Pancreas (tissue), 10 donors: ENCODE measurements at regions not wholly inside any gene's neighbourhood (a gene's known extent, or its start where the extent isn't known, plus 50 kb on each side); places are given as distances from the start of the nearest gene placed in this dataset.

Experiments used
- ATAC-seq, 4 donors: fragments of 200-7000 bp; cut with Tn5 transposase; one replicate each; pipeline versions ENCODE4 v1.8.0 to v1.9.1; 2020; ENCODE audit warnings: mild to moderate bottlenecking in 4 of 4, moderate library complexity in 4 of 4
- DNase-seq, 6 donors: peaks; one replicate each; pipeline ENCODE4 v3.0.0-alpha.2; 2020
- FAIRE-seq: peaks from 2 replicates; lab custom pipeline; 2012; peaks lifted over from hg19 to GRCh38; lab: Jason Lieb, UNC
- H3K27ac ChIP-seq, 4 donors: fragments of 200-600 bp; sonication (generic); 1 replicate in 3 of 4; 2 replicates in 1 of 4; pipeline versions ENCODE4 v1.5.0 to v1.8.0; 2020
- H3K27me3 ChIP-seq, 4 donors: fragments of 200-600 bp; one replicate each; pipeline ENCODE4 v1.8.0; 2021
- H3K36me3 ChIP-seq, 3 donors: fragments of 200-600 bp; sonication (generic) in 1 of 3; one replicate each; pipeline versions ENCODE4 v1.5.0 to v1.8.0; 2020 to 2021
- H3K4me1 ChIP-seq, 3 donors: fragments of 200-600 bp; one replicate each; pipeline ENCODE4 v1.8.0; 2021
- H3K4me3 ChIP-seq, 4 donors: fragments of 200-600 bp; sonication (generic) in 2 of 4; one replicate each; pipeline versions ENCODE4 v1.5.0 to v1.8.0; 2020 to 2021
- H3K9me3 ChIP-seq, 4 donors: fragments of 200-600 bp; one replicate each; pipeline ENCODE4 v1.8.0; 2021
- CTCF ChIP-seq, 4 donors: fragments of 200-600 bp; sonication (generic) in 3 of 4; IDR thresholded peaks; one replicate each; pipeline versions ENCODE4 v1.5.0 to v1.8.0; 2021; ENCODE audit warnings: antibody characterized with exemption in 4 of 4
- WGBS, 2 donors: extraction: QIAGEN DNeasy Blood & Tissue Kit; methylation state at CpG; one replicate each; pipeline ENCODE4 v1.1.7; 2013; 5-methylcytosine and 5-hydroxymethylcytosine counted together
- intact Hi-C, 3 donors: fragments of 100-400 bp; cut with DNase I; formaldehyde crosslinking; loops; one replicate each; pipeline versions ENCODE4 v1.11.1 to v1.14.2; 2022
- donor health status: healthy with polysubstance abuse.
- donor health status: DM: no; HTN: no; CAD: no; lungs with moderate emphysema.
- donor health status: DM: no; HTN: no; CAD: no.
- donor health status: control.
- donor health status: control.
- donor health status: Bipolar disorder and iron deficiency.
- donor health status: DM: yes; HTN: yes; CAD: no.
- donor health status: DM: no; HTN: no; CAD: no.
- donor health status: DM: no; HTN: no; CAD: no.
- donor health status: DM: yes; HTN: yes; CAD: no.

- H3K9me3 ChIP-seq: no peaks in the 10 kb centered on the region
- no peak for ATAC-seq
- no peak for DNase-seq
- no peak for TF ChIP-seq CTCF (IDR thresholded peaks at IDR 0.05)
- no peak overlapping the region for H3K27ac ChIP-seq
- no peaks in the 10 kb centered on the region for H3K27me3 ChIP-seq
- no peaks in the 10 kb centered on the region for H3K4me1 ChIP-seq
- intact Hi-C loops: no loop called here
- H3K36me3 ChIP-seq: no peaks in the 10 kb centered on the region
- no peak for FAIRE-seq
- WGBS, 2 donors: 81 to 95% methylated on average over 2 of the region's 2 CpGs
- no peak overlapping the region for H3K4me3 ChIP-seq
Observed at GRCh38 chr1:231104917-231105316, 56.9 kb upstream of the TRIM67 start.

DNA sequence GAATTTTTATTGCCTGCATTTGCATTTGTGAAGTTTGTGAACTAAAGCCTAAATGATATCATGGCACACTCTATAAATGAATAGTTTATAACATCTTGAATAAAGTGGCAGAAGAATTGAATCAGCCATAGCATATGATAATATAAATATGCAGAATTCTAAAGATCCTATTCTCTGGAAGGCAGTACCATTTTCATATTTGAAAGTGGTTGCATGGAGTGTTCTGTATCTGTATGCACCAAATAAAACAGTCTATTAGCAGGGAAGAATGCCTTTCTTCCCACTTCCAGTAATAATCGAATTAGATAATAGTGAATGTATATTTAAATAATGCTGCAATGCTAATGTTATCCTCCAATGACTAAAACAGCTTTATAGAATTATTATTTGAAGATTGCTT is 57.9 kb upstream of the TRIM67 start:
- ATAC-seq: no peak
- Histone ChIP-seq H3K9me3 (no peaks in the 10 kb centered on the region), H3K36me3 (no peaks in the 10 kb centered on the region), H3K27me3 (no peaks in the 10 kb centered on the region), H3K4me1 (no peaks in the 10 kb centered on the region), H3K27ac (no peak overlapping the region), H3K4me3 (no peak overlapping the region)
- 51% methylated on average over 1 of the region's 1 CpG for WGBS, 2 donors
- TF ChIP-seq CTCF (IDR thresholded peaks at IDR 0.05): no peak
- no peak for DNase-seq
- intact Hi-C loops: no loop called here
- no peak for FAIRE-seq

GRCh38 chr1:231099996-231100767 is 60.1 kb upstream of the FAM89A start:
- H3K36me3 ChIP-seq: no peaks in the 10 kb centered on the region
- intact Hi-C loops: loop anchor here in 1 of 3 donors (10.0 kb wide), 1 partner anchor 185 kb away; no protein-coding TSS in a partner anchor
- DNase-seq: no peak
- no peaks in the 10 kb centered on the region for H3K27me3 ChIP-seq
- ATAC-seq: no peak
- TF ChIP-seq CTCF (IDR thresholded peaks at IDR 0.05): no peak
- 71 to 75% methylated on average over 9 of the region's 9 CpGs for WGBS, 2 donors
- no peak overlapping the region for H3K4me3 ChIP-seq
- no peak for FAIRE-seq
- no peaks in the 10 kb centered on the region for H3K4me1 ChIP-seq
- H3K9me3 ChIP-seq: no peaks in the 10 kb centered on the region
- no peak overlapping the region for H3K27ac ChIP-seq

- WGBS, 2 donors: 89 to 94% methylated on average over 6 of the region's 6 CpGs
- H3K9me3 ChIP-seq: no peaks in the 10 kb centered on the region
- no peak for TF ChIP-seq CTCF (IDR thresholded peaks at IDR 0.05)
- DNase-seq (no peak), ATAC-seq (no peak), FAIRE-seq (no peak)
- H3K4me3 ChIP-seq: no peak overlapping the region
- H3K36me3 ChIP-seq: no peaks in the 10 kb centered on the region
- H3K4me1 ChIP-seq: no peaks in the 10 kb centered on the region
- no peak overlapping the region for H3K27ac ChIP-seq
- H3K27me3 ChIP-seq: no peaks in the 10 kb centered on the region
- intact Hi-C loops: loop anchor here in 1 of 3 donors (10.0 kb wide), 1 partner anchor 185 kb away; no protein-coding TSS in a partner anchor
Observed at GRCh38 chr1:231099311-231099710, 59.3 kb upstream of the FAM89A start.

GRCh38 chr1:231095595-231095994 is 55.5 kb upstream of the FAM89A start:
- intact Hi-C loops: loop anchor here in 1 of 3 donors (10.0 kb wide), 1 partner anchor 181 kb away; no protein-coding TSS in a partner anchor
- TF ChIP-seq CTCF (IDR thresholded peaks at IDR 0.05): no peak
- DNase-seq (no peak), FAIRE-seq (no peak), ATAC-seq (no peak)
- Histone ChIP-seq H3K4me1 (no peaks in the 10 kb centered on the region), H3K36me3 (no peaks in the 10 kb centered on the region), H3K27me3 (no peaks in the 10 kb centered on the region), H3K9me3 (no peaks in the 10 kb centered on the region), H3K4me3 (no peak overlapping the region), H3K27ac (no peak overlapping the region)
- 78 to 85% methylated on average over 5 of the region's 5 CpGs for WGBS, 2 donors
